NCI-H2196 treated with DMSO at 0.1 percent for 48 hours (cell line): ENCODE measurements at regions not wholly inside any gene's neighbourhood (a gene's known extent, or its start where the extent isn't known, plus 50 kb on each side); places are given as distances from the start of the nearest gene placed in this dataset.

ENCODE experiments used
- DNase-seq: peaks from one replicate; lab custom pipeline; 2025; ENCODE audit not compliant: unreplicated experiment; lab: John Stamatoyannopoulos, UW

- no peak for DNase-seq
These were observed 53.1 kb upstream of the VSX1 start for GRCh38 chr20:25135031-25135430.

- DNase-seq, result no peak
These were observed 54.1 kb upstream of the VSX1 start for GRCh38 chr20:25136056-25136455.

GRCh38 chr20:25136643-25137559 is 55.0 kb upstream of the VSX1 start:
- DNase-seq, result peak; percentile 10

- no peak for DNase-seq
These were observed 56.3 kb upstream of the ENTPD6 start for GRCh38 chr20:25139029-25139705.

- no peak for DNase-seq
These were observed 54.5 kb upstream of the ENTPD6 start for GRCh38 chr20:25140968-25141367.

GRCh38 chr20:25142435-25142834 is 53.1 kb upstream of the ENTPD6 start:
- no peak for DNase-seq

GRCh38 chr20:25145131-25145530 is 50.4 kb upstream of the ENTPD6 start:
- DNase-seq, result no peak
